NCI-H460 (cell line): ENCODE measurements at regions not wholly inside any gene's neighbourhood (a gene's known extent, or its start where the extent isn't known, plus 50 kb on each side); places are given as distances from the start of the nearest gene placed in this dataset.
"Not testable (repeated sequence)": the region's sequence is repeated elsewhere in the genome, so short reads cannot be mapped to it uniquely, and the experiment has no call there.

ENCODE experiments used
- DNase-seq: peaks from one replicate; pipeline ENCODE4 v3.0.0-alpha.2; 2016; ENCODE audit warnings: low read depth; ENCODE audit errors: extremely low read depth

- DNase-seq: no peak
Measured at GRCh38 chr5:136563489-136563888, 198.1 kb upstream of the TRPC7 start.

- DNase-seq: no peak
Measured at GRCh38 chr5:136560126-136560525, 194.8 kb upstream of the TRPC7 start.

GRCh38 chr5:136559651-136560050 is 194.3 kb upstream of the TRPC7 start:
- no peak for DNase-seq

- not testable (repeated sequence) for DNase-seq
Measured at GRCh38 chr5:136547096-136547495, 181.8 kb upstream of the TRPC7 start.

GRCh38 chr5:136546441-136546840 is 181.1 kb upstream of the TRPC7 start:
- DNase-seq: not testable (repeated sequence)

DNA sequence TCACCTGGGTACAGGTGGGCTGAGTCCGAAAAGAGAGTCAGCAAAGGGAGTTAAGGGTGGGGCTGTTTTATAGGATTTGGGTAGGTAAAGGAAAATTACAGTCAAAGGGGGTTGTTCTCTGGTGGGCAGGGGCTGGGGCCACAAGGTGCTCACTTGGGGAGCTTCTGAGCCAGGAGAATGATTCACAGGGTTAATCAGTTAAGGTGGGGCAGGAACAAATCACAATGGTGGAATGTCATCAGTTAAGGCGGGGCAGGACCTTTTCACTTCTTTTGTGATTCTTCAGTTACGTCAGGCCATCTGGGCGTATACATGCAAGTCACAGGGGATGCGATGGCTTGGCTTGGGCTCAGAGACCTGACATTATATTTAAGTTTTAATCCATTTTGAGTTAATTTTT is 179.7 kb upstream of the TRPC7 start:
- DNase-seq: not testable (repeated sequence)

- DNase-seq: no peak
Measured at GRCh38 chr5:136538534-136538933, 173.2 kb upstream of the TRPC7 start.

DNA sequence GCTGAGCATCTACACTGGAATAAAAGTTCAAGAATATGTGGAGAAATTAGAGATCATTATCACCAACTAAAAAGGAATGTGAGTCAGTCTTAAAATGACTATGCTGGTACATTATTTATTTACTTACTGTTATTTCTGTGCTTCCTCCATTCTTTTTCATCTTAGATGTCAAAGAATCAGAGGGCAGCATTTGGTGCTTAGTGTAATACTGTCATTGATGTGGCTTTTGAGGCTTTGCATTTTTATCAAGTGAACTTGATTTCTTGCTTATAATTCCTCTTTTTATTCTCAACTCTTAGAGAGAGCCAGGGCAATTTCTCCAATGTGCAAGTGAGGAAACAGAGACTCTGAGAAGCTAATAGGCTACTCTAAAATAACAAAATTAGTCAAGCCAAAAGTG is 163.7 kb upstream of the TRPC7 start:
- no peak for DNase-seq

DNA sequence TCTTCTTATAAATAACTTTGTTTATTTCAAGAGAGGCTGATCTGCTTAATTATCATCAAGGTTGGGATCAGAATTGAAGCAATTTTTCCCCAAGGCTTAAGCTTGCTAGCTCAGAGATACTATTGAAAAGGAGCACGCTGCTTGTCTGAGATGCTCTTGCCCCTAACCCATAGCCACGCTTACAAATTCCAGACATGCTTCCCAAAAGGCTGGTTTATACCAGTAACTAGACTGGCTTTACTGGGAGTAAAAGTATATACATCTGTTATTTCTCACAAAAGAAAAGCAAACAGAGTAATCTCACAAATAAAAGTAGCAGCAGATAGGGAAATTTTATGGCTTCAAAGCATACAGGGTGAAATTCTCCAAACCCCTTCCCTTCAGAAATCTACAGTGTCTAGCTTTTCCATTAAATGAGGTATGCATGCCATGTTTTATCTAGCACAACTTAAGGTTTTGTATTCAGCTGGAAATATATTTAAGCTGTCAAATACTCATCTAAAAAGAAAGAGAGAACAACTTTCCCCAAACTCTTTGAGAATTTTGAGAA is 163.2 kb upstream of the TRPC7 start:
- DNase-seq: no peak

- DNase-seq: no peak
Measured at GRCh38 chr5:136527311-136527710, 162.0 kb upstream of the TRPC7 start.

GRCh38 chr5:136526791-136527190 is 161.4 kb upstream of the TRPC7 start:
- DNase-seq: no peak

DNA sequence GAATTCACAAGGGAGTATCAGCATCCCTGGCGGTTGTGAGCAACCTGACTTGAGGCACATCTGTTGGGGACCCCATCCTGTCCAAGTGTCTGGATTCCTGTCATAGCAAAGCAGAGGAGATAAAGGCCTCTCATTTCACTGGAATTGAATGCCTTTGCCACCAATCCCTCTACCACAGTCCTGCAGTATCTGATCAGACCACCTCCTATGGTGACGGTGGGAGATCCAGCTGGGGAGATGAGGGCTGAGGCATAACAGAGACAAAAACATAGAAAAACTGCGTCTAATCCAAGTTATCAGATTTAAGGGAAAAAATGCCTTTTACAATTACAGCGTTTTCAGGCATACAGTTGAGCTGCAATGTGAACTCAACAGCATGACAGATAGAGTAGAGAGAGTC is 160.7 kb upstream of the TRPC7 start:
- DNase-seq: no peak

- DNase-seq: no peak
Measured at GRCh38 chr5:136525597-136525996, 160.3 kb upstream of the TRPC7 start.

DNA sequence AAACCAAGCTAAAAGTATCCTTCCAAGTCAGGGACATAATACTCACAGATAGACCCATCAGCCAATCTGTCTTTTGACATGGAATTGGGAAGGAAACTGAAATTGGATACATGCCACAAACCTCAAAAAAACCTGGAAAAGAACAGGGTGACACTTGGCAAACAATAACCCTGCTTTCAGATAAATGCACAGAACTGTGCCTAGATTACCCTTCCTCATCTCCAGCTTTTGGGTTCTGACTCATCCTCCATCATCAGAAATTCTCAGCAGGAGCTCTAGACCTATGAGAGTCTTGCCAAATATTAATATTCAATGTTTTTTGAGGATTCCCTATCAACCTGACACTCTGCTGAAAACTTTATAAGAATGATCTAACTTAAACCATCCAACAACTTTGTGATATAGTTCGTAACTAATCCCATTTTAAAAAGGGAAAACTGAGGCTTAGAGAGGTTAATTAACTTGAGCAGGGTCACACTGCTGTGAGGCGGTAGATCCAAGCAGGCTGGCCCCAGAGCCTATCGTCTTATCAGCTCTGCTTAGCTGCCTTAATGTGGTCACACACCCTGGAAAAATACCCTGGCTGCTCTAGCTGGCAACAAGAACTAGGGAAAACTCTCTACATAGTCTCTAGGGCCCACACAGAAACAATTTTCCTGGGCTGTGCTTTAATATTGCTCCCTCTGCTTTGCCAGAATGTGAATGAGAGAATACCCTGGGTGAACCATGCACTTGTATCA is 157.0 kb upstream of the TRPC7 start:
- no peak for DNase-seq

- no peak for DNase-seq
Measured at GRCh38 chr5:136521696-136522095, 156.4 kb upstream of the TRPC7 start.

GRCh38 chr5:136518814-136519213 is 153.5 kb upstream of the TRPC7 start:
- no peak for DNase-seq

GRCh38 chr5:136518174-136518573 is 152.8 kb upstream of the TRPC7 start:
- no peak for DNase-seq

- DNase-seq: no peak
Measured at GRCh38 chr5:136517755-136518154, 152.4 kb upstream of the TRPC7 start.

- DNase-seq: no peak
Measured at GRCh38 chr5:136516637-136517036, 151.3 kb upstream of the TRPC7 start.

- no peak for DNase-seq
Measured at GRCh38 chr5:136513430-136513829, 148.1 kb upstream of the TRPC7 start.

DNA sequence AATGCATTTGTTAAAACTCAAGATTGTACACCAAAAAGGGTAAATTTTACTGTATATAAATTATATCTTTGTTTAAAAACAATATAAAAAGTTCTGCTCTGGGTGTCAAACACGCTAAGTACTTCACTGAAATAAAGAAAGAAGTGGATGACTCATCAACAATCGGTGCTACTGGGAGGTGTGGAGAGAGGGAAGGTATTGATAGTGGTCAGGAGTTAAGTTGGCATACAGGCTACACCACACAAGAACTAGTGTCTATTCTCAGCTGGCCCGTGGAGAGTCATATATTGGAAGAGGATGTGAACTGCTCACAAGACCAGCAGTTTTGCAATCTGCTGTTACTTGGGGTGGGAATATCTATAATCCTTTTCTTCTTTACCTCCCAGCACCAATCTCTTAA is 145.7 kb upstream of the TRPC7 start:
- no peak for DNase-seq

- no peak for DNase-seq
Measured at GRCh38 chr5:136510481-136510880, 145.1 kb upstream of the TRPC7 start.

DNA sequence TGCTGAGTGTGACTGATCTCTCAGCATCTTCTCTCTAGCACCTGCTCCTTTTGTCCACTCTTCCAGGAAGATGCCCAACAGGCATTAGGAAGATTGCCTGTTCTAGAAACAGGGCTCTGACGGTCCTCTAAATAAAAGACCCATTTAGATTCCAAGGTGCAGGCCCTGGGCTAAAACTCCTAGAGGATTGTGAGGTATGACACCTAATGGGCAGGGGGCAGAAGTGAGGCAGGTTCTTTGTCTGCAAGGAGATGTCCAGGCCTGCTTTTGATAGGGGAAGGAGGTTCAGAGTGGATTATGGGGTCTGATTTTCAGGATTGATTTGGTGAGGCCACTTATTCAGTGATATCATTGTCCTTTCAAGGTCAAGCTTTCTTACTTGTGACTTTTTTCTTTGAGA is 140.8 kb upstream of the TRPC7 start:
- DNase-seq: no peak
